HG03135 (cell line): ENCODE measurements at regions not wholly inside any gene's neighbourhood (a gene's known extent, or its start where the extent isn't known, plus 50 kb on each side); places are given as distances from the start of the nearest gene placed in this dataset.

ENCODE experiments used
- ATAC-seq: cut with Tn5 transposase; IDR thresholded peaks from one replicate; pipeline ENCODE4 v1.9.1; 2021; ENCODE audit warnings: mild to moderate bottlenecking, moderate library complexity; ENCODE audit not compliant: unreplicated experiment

DNA sequence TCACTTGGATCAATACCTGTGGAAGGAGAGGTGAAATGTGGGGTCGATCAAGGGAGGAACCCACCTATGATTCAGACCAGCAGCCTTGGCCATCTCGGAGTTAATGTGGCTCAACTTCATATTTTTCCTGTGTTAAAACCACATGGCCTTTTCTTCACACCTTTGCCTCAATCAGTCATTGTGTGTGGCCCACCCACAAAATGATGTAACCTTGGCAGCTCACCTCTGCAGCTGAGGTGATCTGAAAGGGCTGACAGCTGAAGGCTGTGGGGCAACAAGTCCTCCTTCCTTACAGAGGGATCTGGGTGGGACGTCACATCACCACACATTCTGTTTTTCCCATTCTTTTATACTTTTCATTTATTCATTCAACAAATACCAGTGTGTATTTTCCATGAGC, 357.1 kb upstream of the HSF2 start:
- ATAC-seq = no peak

DNA sequence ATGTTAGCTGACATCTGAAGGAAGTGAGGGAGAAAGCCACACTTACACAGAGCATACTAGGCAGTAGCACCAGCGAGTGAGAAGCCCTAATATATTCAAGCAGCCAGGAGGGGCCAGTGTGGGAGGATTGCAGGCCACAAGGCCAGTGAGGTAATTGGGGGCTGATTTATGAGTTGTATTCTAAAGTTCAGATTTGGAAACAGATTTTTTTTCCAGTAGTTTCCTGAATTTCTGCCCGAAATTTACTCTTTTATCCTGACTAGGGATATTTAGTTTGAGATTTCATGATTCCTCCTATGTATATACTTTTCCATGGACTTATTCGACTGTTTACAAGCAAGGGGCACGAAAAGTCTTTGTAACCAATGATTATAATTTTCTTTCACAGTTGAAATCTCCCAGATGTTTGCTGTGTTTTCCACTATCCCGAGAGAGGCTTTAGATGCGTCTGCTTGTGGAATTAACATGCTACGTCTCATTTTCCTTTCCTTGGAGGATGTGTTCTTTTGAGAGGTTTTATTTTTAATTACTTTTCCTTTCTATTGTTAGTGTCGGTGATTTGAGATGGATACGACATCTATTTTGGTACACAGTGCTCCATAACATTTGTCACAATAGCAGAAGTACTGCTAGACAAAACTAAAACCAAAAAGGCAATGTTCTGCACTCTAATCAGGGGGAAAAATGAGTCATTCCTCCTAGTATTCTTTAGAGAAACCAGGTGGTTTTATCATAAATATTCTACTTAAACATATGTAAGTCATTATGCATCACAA, 356.3 kb upstream of the HSF2 start:
- ATAC-seq = no peak

DNA sequence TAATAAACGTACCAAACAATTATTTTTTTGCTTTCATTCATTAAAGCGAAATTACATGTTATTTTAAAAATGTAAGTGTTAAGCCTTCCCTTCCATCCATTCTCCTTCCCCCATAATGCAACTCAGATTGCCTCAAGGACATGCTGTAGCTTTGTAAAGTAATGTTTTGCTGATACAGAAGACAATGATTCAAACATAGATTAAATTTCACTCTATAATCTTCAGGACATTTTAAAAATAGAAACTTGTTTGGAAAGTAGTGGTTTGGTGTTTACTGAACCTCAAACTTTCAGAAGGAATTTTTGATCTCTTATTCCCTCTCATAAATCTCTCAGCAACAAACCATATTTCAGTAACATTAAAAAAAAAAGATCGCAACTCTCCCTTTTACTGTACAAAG, 350.9 kb upstream of the HSF2 start:
- ATAC-seq = no peak

DNA sequence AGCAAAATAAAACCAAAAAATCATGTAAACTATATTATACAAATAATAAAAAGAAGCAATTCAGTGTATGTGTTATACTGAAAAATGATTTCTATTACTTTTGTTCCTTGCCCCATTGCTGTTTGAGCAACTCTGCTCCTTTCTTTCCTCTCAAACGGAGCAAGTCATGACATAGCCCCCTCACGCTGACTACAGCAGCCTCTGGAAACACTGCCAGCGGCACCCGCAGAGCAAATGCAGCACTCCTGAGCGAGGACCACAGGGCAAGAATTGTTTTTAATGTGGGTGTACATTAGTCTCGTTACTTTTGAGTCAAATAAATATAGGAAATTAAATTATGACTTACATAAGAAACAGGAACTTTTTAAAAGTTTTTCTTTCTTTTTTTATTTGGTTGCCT, 350.1 kb upstream of the HSF2 start:
- ATAC-seq = no peak

DNA sequence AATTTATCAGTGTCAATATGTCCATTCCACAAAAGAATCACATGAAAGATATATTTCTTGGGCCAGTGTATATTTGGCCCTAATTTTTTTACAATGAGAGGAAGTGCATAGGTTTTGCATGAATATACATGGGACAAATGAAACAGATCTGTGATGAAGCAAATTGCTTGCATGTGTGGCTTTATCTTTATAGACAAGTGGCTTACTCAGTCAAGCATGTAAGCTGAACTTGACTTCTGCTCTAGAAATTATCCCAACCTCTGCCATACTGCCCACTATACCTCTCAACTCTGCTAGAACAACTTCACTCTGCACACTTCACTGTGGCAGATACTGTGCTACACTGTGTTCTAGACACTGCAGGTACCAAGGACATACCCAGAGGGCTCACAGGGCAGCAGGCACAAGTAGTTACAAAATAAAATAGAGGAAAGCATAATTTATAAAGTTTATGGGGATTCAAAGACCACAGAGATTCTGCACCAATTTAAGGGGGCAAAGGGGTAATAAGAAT, 349.2 kb upstream of the HSF2 start:
- no peak for ATAC-seq

DNA sequence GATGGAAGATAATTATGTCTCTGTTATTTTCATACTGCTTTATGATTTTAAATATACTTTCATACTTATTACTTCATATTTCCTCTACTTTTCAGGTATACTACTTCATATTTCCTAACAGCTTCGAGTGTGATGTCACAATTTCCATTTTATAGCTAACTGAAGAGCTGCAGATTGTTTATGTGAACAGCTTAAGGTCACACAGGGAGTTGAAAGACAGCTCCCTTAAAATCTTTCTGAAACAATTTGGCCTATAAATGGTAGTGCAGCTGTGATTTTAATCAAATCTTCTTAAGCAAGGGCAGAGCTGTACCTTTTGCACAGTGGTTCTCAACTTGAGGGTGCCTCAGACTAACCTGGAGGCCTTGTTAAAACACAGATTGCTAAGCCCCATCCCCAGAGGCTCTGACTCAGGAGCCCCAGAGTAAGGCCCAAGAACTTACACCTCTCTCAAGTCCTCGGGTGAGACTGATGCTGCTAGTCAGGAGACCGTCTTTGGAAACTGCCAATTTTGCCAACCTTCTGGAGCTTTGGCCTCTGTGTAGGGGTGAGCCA, 347.0 kb upstream of the HSF2 start:
- ATAC-seq = no peak

DNA sequence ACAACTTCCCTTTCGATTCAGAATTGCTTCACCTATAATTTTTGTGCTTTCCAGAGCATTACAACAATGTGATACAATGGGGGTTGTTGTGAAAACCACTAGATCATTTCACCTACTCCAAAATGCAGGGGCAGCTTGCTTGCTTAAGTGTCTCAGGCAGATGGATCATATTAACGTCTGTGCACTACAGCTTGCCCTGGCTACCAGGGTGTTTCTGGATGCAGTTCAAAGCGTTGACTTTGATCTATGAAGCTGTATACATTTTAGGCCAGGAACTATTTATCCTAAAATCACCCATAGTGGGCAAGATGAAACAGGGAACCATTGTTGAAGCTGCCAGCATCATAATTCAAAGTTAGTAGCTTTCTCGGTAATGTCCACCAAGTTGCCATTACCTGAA, 339.5 kb upstream of the HSF2 start:
- ATAC-seq = no peak

DNA sequence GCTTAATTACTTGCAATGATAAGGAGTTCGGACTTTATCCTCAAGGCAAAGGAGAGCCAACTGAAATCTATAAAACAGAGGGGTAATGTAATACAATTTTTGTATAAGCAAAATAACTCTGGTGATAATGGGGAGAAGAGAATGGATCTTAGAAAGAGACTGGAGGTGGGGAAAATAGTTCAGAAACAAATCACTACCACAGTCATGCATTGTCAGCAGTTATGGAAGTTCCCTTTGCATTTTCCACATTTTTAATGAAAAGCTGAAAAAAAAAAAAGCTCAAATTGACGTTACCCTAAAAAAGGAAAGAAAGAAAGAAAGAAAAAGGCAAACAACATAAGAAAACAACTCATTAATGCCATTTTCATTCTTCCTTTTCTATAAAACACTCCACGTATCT, 337.6 kb upstream of the HSF2 start:
- no peak for ATAC-seq

DNA sequence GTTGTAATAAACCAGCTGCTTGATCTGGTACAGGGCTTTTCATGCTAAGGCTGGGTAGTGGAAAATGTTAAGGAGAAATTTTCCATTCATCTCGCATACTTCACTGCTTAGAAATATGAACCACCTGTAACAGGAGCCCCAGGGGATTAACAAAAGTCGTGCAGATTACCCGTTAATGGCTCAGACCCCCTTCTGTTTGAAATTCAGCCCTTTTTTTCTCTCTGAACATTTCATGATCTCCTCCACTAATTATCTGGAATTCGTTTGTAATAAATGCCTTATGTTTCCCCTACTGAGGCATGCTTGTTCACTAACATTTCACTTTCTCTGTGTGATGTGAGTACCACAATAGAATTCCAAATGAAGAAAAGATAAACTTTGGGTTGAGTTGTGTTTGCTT, 336.4 kb upstream of the HSF2 start:
- ATAC-seq = no peak

DNA sequence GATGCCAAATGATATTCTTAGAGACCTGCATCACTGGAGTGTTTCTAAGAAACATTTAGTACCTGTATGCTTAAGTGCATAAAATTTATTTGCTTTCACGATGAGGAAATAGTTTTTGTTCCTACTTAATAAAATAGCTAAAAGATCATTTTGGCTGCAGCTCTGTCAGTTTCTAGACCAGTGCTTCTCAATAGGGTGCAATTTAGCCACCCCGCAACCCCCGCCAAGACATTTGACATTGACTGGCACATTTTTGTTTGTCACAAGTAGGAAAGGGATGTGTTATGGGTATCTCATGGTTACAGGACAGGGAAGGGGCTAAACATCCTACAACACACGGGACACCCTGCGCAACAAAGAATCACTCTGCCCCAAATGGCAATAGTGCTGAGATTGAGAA, 335.7 kb upstream of the HSF2 start:
- no peak for ATAC-seq

DNA sequence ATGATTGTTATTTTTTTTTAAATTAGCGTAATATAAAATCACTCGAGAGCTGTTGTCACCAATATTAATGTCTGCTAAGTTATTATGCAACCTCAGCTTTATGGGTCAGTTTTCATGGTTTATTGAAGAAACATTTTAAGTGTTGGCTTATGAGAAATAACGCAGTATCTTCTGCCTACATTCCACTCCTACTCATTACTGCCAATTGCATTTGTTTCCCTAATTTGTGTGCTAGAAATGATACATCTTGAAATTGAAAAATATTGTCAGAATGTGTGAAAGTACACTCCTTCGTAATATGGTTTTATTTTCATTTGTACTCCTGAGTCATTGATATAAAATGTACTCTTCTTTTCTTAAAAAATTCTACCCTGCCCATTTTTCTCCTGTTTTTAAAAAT, 333.3 kb upstream of the HSF2 start:
- no peak for ATAC-seq

DNA sequence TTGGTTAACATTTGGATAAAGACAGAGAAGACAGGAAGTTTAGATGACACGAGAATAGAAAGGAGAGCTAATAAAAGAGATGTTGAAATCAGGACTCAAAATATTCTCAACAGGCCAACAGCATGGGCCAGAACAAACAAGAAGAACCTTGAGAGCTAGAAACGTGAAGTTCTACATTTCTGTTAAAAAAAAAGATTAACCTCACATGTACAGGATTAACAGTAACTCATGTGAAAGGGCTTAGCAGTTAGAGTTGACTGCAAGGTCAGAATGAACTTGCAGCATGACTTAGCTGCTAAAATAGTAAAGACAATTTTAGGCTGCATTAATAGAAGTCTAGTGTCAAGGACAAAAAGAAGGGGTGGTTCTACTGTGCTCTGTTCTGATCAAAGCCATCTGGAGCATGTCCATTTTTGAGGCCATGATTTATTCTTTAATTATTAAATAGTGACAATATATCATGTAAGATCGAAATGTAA, 331.1 kb upstream of the HSF2 start:
- no peak for ATAC-seq

DNA sequence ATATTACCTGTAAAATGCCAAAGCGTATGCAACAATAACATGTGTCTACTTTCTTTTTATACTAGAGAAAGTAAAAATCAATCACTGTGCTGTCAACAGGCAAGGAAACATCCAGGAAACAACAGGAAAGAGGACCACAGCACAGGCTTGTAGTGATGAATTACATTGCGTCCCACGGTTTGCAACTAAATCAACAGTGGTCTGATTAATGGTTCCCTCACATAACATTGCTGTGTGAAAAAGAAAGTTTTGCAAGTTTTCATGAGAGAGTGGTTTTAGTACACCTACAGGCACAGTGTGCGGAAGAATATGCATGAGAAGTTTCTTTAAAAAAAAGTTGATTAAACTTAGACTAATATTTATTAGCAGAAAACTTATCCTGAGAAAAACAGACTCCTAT, 329.5 kb upstream of the HSF2 start:
- ATAC-seq = no peak

DNA sequence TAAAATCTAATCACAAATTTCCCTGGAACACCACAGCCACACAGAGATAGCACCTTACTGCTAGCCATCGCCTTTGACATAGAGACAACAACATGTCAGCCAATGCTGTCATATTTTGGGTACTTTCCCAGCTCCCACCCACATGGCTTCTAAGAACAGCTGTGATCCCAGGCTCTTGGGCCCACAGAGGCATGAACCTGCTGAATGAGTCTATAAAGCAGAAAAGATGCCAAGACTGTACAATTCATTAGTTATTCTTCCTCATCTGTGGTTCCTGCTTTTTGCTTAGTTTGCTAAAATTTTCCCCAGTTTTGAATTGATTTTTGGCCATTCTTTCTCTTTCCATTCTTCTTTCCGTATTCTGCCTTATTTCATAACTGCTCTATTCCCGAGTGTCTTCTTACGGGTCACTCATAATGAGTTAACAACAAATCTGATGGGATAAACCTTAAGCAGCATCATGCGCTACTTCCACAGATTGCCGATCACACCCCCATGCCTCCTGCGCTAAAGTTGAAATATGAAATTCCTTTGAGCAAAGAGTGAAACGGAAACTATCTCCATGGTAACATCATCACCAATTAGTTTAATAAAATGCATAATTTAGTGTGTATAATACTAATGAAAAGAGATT, 327.3 kb upstream of the HSF2 start:
- no peak for ATAC-seq

DNA sequence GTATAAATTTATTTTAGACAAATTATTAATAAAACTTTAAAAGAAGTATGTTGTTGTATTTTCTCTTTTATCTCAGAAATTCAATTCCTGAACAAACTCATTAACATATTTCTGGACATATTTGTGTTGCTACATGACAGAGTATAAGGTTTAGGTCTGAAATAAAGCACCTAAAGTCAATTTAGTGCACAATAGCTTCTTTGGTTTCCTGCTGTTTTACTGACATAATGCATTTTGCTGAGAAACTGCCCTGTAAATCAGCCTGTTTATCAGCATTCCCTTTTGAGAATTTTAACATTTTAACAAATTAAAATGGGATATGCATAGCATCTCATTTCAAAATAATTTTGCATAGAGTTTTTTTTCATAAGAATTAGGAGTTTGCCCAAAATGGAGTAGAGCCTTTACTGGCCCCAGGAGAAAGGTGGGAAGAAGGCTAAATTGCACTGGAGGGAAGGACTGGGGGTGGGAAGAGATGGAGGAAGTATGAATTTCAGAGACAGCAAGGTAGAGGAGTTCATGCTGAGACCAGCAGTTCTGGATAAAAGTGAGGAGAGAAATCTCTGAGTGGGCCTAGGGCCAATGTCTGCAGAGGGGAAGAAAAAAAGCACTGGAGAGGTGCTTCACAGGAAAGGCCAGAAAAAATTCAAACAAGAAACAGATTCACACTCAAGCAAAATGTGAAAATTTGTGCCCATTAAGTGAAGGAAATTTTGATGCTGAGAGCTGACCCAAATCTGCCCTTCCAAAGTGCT, 324.2 kb upstream of the HSF2 start:
- ATAC-seq = no peak

DNA sequence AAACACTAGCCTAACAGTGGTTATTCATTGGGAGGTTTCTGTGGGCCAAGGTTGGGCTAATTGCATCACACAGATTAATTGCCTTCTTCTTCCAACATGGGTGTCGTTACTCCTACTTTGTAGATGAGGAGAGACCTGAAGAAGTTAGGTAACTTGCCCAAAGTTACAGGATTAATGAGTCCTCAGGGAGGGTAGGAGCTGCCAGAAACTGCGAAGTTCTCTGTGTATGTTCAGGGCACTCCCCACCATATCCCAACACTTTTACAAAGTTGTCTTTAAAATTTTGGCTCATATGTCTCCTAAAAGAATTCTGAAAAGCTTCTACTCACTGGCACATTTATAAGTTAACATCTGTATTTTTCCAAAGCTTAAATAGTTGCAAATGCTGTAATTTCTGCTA, 323.5 kb upstream of the HSF2 start:
- no peak for ATAC-seq

DNA sequence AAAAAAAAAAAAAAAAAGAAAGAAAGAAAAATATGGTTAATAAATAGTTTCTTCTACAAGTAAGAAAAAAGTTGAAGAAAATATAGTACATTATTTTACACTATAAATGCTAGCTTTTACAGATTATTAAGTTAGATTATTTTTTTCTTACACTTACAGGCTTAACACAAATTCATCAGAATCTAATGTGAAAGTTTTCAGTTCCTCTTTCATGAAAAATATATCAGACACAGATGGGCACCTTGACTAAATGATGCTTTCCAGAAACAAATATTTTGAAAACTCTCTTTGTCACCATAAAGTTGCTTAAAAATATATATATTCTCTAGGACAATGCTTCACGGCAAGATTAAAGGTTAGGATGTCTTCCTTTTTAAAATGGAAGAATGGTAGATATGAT, 321.8 kb upstream of the HSF2 start:
- ATAC-seq = no peak

DNA sequence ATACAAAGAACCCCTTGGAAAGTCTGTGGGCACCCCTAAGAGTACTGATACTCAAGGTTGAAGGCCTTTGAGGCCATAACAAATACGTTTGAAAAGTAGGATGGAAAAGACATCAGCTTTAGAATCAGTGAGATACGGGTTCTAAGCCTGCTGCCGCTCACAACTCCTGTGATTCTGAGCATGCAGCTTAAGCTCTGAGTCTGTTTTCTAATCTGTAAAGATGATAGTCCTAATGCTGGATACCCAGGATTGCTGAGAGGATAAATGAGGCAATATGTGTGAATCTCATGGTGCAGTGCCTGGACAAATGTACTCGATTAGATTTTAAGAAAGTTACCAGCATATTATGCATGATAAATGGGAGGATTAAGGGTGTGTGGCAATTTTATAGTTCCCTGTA, 321.0 kb upstream of the HSF2 start:
- no peak for ATAC-seq

DNA sequence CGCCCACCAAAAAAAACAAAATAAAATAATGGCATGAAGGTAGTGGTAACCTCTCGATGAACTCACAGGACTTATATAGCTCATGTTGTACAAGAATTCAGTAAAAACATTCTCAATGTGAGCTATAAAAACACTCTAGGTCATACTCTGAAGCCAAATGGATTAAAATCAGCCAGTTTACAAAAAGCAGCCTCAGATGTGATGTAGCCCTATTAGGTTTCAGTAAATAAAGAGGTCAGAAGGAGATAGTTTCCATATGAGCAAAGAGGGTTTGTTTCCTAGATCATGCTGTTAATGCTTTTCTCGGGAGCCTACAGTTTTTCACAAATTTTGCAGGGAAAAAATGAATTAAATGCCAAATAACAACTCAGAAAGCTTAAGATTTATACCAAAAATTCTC, 319.5 kb upstream of the HSF2 start:
- ATAC-seq = no peak

DNA sequence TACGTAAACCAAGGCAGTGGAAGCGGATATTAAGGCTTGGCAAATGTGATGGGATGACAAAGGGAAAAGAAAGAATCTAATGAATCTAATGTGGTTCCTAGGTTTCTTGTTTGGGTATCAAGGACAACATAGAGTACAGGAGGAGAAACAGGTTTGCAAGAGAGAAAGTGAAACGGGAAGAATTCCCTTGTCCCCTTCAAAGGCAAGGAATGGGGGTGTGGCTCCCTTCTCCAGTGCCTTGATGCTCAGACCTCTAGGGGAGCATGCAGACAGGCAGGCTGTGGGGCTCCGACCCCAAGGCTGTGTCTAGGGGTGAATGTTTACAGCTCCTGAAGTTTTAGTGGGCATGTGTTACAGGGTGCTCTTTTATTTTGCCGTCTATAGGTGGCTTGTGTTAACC, 317.5 kb upstream of the HSF2 start:
- no peak for ATAC-seq

DNA sequence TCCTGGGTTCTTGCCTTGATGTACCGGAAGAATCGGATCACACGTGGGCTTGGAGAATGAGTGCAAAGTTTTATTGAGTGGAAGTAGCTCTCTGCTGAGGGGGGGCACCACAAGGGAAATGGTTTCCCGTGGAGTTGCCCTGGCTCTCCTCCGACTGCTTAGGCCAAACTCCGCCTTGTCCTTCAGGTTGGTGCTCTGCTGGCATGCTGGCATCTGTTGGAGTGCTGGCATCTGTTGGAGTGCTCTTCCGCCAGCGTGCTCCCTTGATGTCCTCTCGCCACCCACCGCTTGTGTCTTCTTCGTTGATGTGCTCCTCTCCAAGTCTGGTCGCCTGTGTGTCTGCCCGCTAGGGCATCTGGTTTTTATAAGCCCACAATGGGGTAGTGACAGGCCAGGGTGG, 317.1 kb upstream of the HSF2 start:
- ATAC-seq = no peak

DNA sequence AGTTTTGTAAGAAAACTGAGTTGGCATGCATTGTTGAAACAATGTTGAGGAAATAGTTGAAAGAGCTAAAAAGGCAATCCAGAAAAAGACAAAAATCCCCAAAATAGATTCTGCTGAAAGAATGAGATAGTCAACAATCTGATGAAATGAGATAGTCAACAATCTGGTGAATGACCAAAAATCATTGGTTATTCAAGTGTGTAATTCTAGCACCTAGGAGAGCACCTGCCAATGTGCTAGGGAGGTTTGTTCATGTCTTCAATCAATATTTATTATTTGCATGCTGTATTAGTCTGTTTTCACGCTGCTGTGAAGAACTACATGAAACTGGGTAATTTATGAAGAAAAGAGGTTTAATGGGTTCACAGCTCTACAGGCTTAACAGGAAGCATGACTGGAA, 307.1 kb upstream of the HSF2 start:
- ATAC-seq = no peak
